ENCODE measurements at regions not wholly inside any gene's neighbourhood (a gene's known extent, or its start where the extent isn't known, plus 50 kb on each side); places are given as distances from the start of the nearest gene placed in this dataset.

- TF ChIP-seq CTCF (conservative IDR thresholded peaks at IDR 0.05; ENCODE audit: low read depth in 2 of 2): no peak
- no peak for TF ChIP-seq JUNB (IDR thresholded peaks at IDR 0.05; ENCODE audit: unreplicated experiment)
- TF ChIP-seq EZH2 (IDR thresholded peaks at IDR 0.05; ENCODE audit: low read depth, unreplicated experiment): no peak
- TF ChIP-seq POLR2AphosphoS5 (IDR thresholded peaks at IDR 0.05; ENCODE audit: low read depth): no peak
- TF ChIP-seq EZH2phosphoT487 (IDR thresholded peaks at IDR 0.05; ENCODE audit: unreplicated experiment): no peak
- no peak for TF ChIP-seq ETS1 (IDR thresholded peaks at IDR 0.05)
- TF ChIP-seq STAT1 (IDR thresholded peaks at IDR 0.05; ENCODE audit: unreplicated experiment): no peak
- TF ChIP-seq CREB1 (CRISPR knock-in tag; IDR thresholded peaks at IDR 0.05; ENCODE audit: low read depth): no peak
- no peak for TF ChIP-seq ZNF331 (CRISPR knock-in tag; IDR thresholded peaks at IDR 0.05; ENCODE audit: low read depth)
- no peak for TF ChIP-seq ZNF114 (CRISPR knock-in tag; IDR thresholded peaks at IDR 0.05)
Measured at GRCh38 chr3:31048143-31048542, 153.7 kb upstream of the GADL1 start.
